Adrenal gland (tissue), 9 donors: ENCODE measurements at regions not wholly inside any gene's neighbourhood (a gene's known extent, or its start where the extent isn't known, plus 50 kb on each side); places are given as distances from the start of the nearest gene placed in this dataset.

Experiments used
- DNase-seq, 7 donors: peaks; one replicate each; pipeline ENCODE4 v3.0.0-alpha.2; 2019 to 2020
- H3K27ac ChIP-seq, 5 donors: fragments of 200-600 bp; sonication (generic) in 4 of 5; 1 replicate in 3 of 5; 2 replicates in 2 of 5; pipeline versions ENCODE4 v1.5.1 to v1.8.0; 2016 to 2020; ENCODE audit warnings: mild to moderate bottlenecking in 1 of 5
- H3K27me3 ChIP-seq: fragments of 200-600 bp; 2 replicates; pipeline ENCODE4 v1.8.0; 2021
- H3K36me3 ChIP-seq, 2 donors: fragments of 200-600 bp; replicated peaks in 1 of 2; 1 replicate in 1 of 2; 2 replicates in 1 of 2; pipeline versions ENCODE4 v1.5.1 to v1.8.0; 2018 to 2022
- H3K4me1 ChIP-seq, 2 donors: fragments of 200-600 bp; replicated peaks in 1 of 2; 1 replicate in 1 of 2; 2 replicates in 1 of 2; pipeline versions ENCODE4 v1.5.1 to v1.8.0; 2018 to 2021
- H3K4me3 ChIP-seq, 4 donors: fragments of 200-600 bp; sonication (generic) in 3 of 4; one replicate each; pipeline ENCODE4 v1.5.1; 2016 to 2018
- H3K9me3 ChIP-seq, 3 donors: fragments of 200-600 bp; sonication (generic) in 1 of 3; replicated peaks in 1 of 3; 1 replicate in 2 of 3; 2 replicates in 1 of 3; pipeline versions ENCODE4 v1.5.1 to v1.8.0; 2016 to 2021
- CTCF ChIP-seq, 6 experiments: fragments of 450-650 bp in 4 of 6; fragments of 200-600 bp in 2 of 6; sonication (generic) in 1 of 6; IDR thresholded peaks; 1 replicate in 5 of 6; 2 replicates in 1 of 6; pipeline versions ENCODE4 v1.5.1 to v1.8.0; 2016 to 2021; ENCODE audit warnings: antibody characterized with exemption in 6 of 6, mild to moderate bottlenecking in 2 of 6, moderate library complexity in 1 of 6
- POLR2A ChIP-seq, 2 donors: fragments of 450-650 bp; IDR thresholded peaks; one replicate each; pipeline ENCODE4 v1.6.1; 2017; ENCODE audit warnings: antibody characterized with exemption in 2 of 2, mild to moderate bottlenecking in 2 of 2, moderate library complexity in 1 of 2
- WGBS, 4 donors: extraction: QIAGEN DNeasy Blood & Tissue Kit in 2 of 4; methylation state at CpG; one replicate each; pipeline versions ENCODE4 v1.1.5 to v1.1.7; 2013 to 2017; 5-methylcytosine and 5-hydroxymethylcytosine counted together
- intact Hi-C, 2 donors: fragments of 100-400 bp; cut with DNase I; formaldehyde crosslinking; loops; one replicate each; pipeline versions ENCODE4 v1.14.1 to v1.15.0; 2022 to 2023
- donor health status: healthy with polysubstance abuse.
- donor health status: Bipolar disorder and iron deficiency.
- donor health status: DM: yes; HTN: yes; CAD: no.
- donor health status: DM: no; HTN: no; CAD: no.
- donor health status: DM: no; HTN: no; CAD: no.

- Histone ChIP-seq H3K4me1 (no peaks in the 10 kb centered on the region), H3K9me3 (no peaks in the 10 kb centered on the region), H3K27me3 (peaks cover 3% of the 10 kb centered on the region), H3K27ac (no peak overlapping the region), H3K4me3 (no peak overlapping the region), H3K36me3 (no peaks in the 10 kb centered on the region)
- DNase-seq: no peak
- WGBS, 4 donors: 43 to 51% (median 47%) methylated on average over 6 to 7 of the region's 7 CpGs
- TF ChIP-seq POLR2A (IDR thresholded peaks at IDR 0.05): no peak
- intact Hi-C loops: loop anchor here (10.0 kb wide), 2 partner anchors 105 to 725 kb away; no protein-coding TSS in a partner anchor
Observed at GRCh38 chr17:5699814-5700213, 115.5 kb upstream of the NLRP1 start.

- peaks cover 3% of the 10 kb centered on the region for H3K27me3 ChIP-seq
- no peaks in the 10 kb centered on the region for H3K36me3 ChIP-seq
- intact Hi-C loops: loop anchor here (10.0 kb wide), 2 partner anchors 106 to 724 kb away; no protein-coding TSS in a partner anchor
- 56 to 86% (median 63%) methylated on average over 2 of the region's 2 CpGs for WGBS, 4 donors
- H3K4me1 ChIP-seq: no peaks in the 10 kb centered on the region
- peak in 1 of 7 donors; percentile 15 for DNase-seq
- no peaks in the 10 kb centered on the region for H3K9me3 ChIP-seq
- no peak for TF ChIP-seq CTCF (IDR thresholded peaks at IDR 0.05)
- no peak for TF ChIP-seq POLR2A (IDR thresholded peaks at IDR 0.05)
- H3K4me3 ChIP-seq: no peak overlapping the region
- no peak overlapping the region for H3K27ac ChIP-seq
Observed at GRCh38 chr17:5700745-5701144, 116.4 kb upstream of the NLRP1 start.

DNA sequence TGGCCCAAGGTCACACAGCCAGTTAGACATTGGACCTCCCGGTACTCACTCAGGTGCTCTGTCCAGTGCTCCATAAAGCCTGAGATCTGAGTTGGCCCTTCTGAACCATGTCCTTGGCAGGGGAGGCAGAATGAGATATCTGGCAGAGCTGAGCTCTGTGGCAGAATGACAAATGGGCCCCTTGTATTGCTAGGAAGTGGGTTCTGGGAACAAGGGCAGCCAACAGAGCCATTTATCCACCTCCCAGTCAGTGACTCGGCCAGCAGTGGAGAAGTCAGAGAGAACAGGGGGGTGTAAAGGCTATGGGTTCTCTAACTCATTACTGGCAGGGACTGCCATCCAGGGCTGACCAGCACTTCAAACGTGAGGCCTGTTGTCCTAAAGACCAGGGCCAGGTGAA lies 117.1 kb upstream of the NLRP1 start:
- peak in 5 of 7 donors; percentile 17 to 59 (median 26) for DNase-seq

DNA sequence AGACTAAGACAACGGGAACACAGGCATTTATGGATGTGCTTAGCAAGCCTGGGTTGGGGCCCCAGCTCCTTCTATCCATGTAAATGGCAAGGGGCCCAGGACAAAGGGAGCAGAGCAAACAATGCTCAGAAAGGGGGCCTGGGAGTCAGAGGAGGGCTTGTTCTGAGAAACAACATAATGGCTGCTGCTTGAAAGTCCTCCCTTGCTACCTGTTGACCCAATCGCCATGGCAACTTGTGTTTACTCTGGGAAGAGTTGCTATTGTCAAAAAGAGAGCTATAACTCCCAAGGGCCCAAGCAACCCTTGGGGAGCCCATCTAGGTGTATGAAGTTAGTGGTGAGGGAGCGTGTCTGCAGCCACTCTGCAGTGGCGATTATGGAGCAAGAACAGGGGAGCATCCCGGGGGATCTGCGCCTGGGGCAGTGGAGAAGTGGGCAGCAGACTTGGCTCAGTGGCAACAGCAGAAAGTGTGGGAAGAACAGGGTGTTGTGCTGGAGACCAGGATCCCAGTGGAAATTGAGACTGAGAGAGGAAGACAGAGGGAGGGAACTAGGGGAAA lies 118.7 kb upstream of the NLRP1 start:
- WGBS, 4 donors: 83 to 93% (median 89%) methylated on average over 6 of the region's 6 CpGs
- intact Hi-C loops: loop anchor here (10.0 kb wide), 2 partner anchors 108 to 722 kb away; no protein-coding TSS in a partner anchor
- no peak for DNase-seq
- Histone ChIP-seq H3K27ac (no peak overlapping the region), H3K4me1 (no peaks in the 10 kb centered on the region), H3K36me3 (no peaks in the 10 kb centered on the region), H3K4me3 (no peak overlapping the region), H3K9me3 (no peaks in the 10 kb centered on the region), H3K27me3 (peaks cover 3% of the 10 kb centered on the region)
- TF ChIP-seq CTCF (IDR thresholded peaks at IDR 0.05) (no peak), POLR2A (IDR thresholded peaks at IDR 0.05) (no peak)

More for the DNA sequence above, 117.1 kb upstream of the NLRP1 start:
- intact Hi-C loops: loop anchor here (10.0 kb wide), 2 partner anchors 107 to 723 kb away; no protein-coding TSS in a partner anchor
- Histone ChIP-seq H3K36me3 (no peaks in the 10 kb centered on the region), H3K4me1 (no peaks in the 10 kb centered on the region), H3K27me3 (peaks cover 3% of the 10 kb centered on the region), H3K27ac (no peak overlapping the region), H3K4me3 (no peak overlapping the region), H3K9me3 (no peaks in the 10 kb centered on the region)
- TF ChIP-seq CTCF (IDR thresholded peaks at IDR 0.05) (no peak), POLR2A (IDR thresholded peaks at IDR 0.05) (no peak)
- WGBS, 4 donors: 21 to 42% (median 26%) methylated on average over 2 to 3 of the region's 3 CpGs

DNA sequence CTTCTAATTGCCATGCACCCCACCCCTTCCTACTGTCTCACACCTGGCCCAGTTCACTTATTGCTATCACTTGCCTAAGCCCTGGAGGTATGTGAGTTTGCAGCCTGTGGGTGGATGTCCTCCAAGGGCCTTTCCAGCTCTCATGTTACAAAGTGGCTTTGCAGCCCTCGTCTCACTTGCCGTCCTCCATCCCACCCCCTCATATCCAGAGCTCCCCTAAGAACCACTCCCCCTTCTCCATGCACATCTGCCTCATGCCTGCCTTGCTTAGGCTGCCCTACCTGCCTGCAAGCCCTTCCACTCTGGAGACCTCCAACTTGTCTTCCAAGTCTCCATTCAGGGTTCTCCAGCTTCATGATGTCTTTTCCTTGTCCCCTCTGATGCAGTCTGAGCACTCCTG lies 119.4 kb upstream of the NLRP1 start:
- H3K36me3 ChIP-seq: no peaks in the 10 kb centered on the region
- WGBS, 4 donors: 52 to 85% (median 57%) methylated on average over 2 of the region's 2 CpGs
- peak in 1 of 7 donors; percentile 23 for DNase-seq
- peaks cover 3% of the 10 kb centered on the region for H3K27me3 ChIP-seq
- H3K27ac ChIP-seq: no peak overlapping the region
- H3K9me3 ChIP-seq: no peaks in the 10 kb centered on the region
- TF ChIP-seq CTCF (IDR thresholded peaks at IDR 0.05) (no peak), POLR2A (IDR thresholded peaks at IDR 0.05) (no peak)
- no peaks in the 10 kb centered on the region for H3K4me1 ChIP-seq
- intact Hi-C loops: loop anchor here (10.0 kb wide), 2 partner anchors 109 to 721 kb away; no protein-coding TSS in a partner anchor
- H3K4me3 ChIP-seq: no peak overlapping the region
